Neural progenitor cell (in vitro differentiated cells): ENCODE measurements at regions not wholly inside any gene's neighbourhood (a gene's known extent, or its start where the extent isn't known, plus 50 kb on each side); places are given as distances from the start of the nearest gene placed in this dataset.

Experiments
- DNase-seq: peaks from one replicate; pipeline ENCODE4 v3.0.0-alpha.2; 2016; ENCODE audit warnings: low spot score
- H2AFZ ChIP-seq: fragments of 200-600 bp; sonication (generic); replicated peaks from 2 replicates; pipeline ENCODE4 v1.6.1; 2016; ENCODE audit warnings: antibody characterized with exemption
- H3F3A ChIP-seq: fragments of 200-600 bp; sonication (generic); 2 replicates; pipeline ENCODE4 v1.6.1; 2016; ENCODE audit warnings: antibody characterized with exemption, low read depth
- H3K27ac ChIP-seq: fragments of 200-600 bp; sonication (generic); 2 replicates; pipeline ENCODE4 v1.5.1; 2016; ENCODE audit warnings: mild to moderate bottlenecking
- H3K27me3 ChIP-seq: fragments of 200-600 bp; sonication (generic); 2 replicates; pipeline ENCODE4 v1.6.1; 2016; ENCODE audit warnings: mild to moderate bottlenecking, moderate library complexity
- H3K36me3 ChIP-seq: fragments of 200-600 bp; sonication (generic); 2 replicates; pipeline ENCODE4 v1.5.1; 2016
- H3K4me1 ChIP-seq: fragments of 200-600 bp; sonication (generic); 2 replicates; pipeline ENCODE4 v1.6.1; 2016; ENCODE audit warnings: mixed run types
- H3K4me2 ChIP-seq: fragments of 200-600 bp; sonication (generic); 2 replicates; pipeline ENCODE4 v1.6.1; 2016
- H3K4me3 ChIP-seq: fragments of 200-600 bp; sonication (generic); 2 replicates; pipeline ENCODE4 v1.5.1; 2016
- H3K79me2 ChIP-seq: fragments of 200-600 bp; sonication (generic); 2 replicates; pipeline ENCODE4 v1.6.1; 2016; ENCODE audit warnings: low read depth
- H3K9ac ChIP-seq: fragments of 200-600 bp; sonication (generic); 2 replicates; pipeline ENCODE4 v1.6.1; 2016
- H3K9me3 ChIP-seq: fragments of 200-600 bp; sonication (generic); 2 replicates; pipeline ENCODE4 v1.5.1; 2016; ENCODE audit warnings: low read depth
- H4K20me1 ChIP-seq: fragments of 200-600 bp; sonication (generic); 2 replicates; pipeline ENCODE4 v1.6.1; 2016; ENCODE audit warnings: low read depth
- H3K27ac Mint-ChIP-seq: 3 replicates; pipeline ENCODE4 v1.8.0; 2021; ENCODE audit warnings: mixed read lengths
- H3K27me3 Mint-ChIP-seq: 2 replicates; pipeline ENCODE4 v1.8.0; 2022; ENCODE audit warnings: low read depth, mild to moderate bottlenecking, inconsistent platforms, moderate library complexity, mixed read lengths; ENCODE audit not compliant: insufficient read depth
- H3K36me3 Mint-ChIP-seq: 3 replicates; pipeline ENCODE4 v1.8.0; 2021; ENCODE audit warnings: mixed read lengths
- H3K4me1 Mint-ChIP-seq: 3 replicates; pipeline ENCODE4 v1.8.0; 2021; ENCODE audit warnings: mixed read lengths
- H3K4me3 Mint-ChIP-seq: 3 replicates; pipeline ENCODE4 v1.8.0; 2021; ENCODE audit warnings: mild to moderate bottlenecking, moderate library complexity, mixed read lengths
- H3K9me3 Mint-ChIP-seq: 3 replicates; pipeline ENCODE4 v1.8.0; 2020; ENCODE audit warnings: mixed read lengths
- CTCF ChIP-seq: fragments of 200-600 bp; sonication (generic); IDR thresholded peaks from 2 replicates; pipeline ENCODE4 v1.5.1; 2017; ENCODE audit warnings: antibody characterized with exemption, mild to moderate bottlenecking
- EZH2 ChIP-seq: fragments of 200-600 bp; sonication (generic); IDR thresholded peaks from 2 replicates; pipeline ENCODE4 v1.6.1; 2017; ENCODE audit warnings: antibody characterized with exemption, mild to moderate bottlenecking, moderate library complexity
- EZH2phosphoT487 ChIP-seq: fragments of 200-600 bp; sonication (generic); IDR thresholded peaks from 2 replicates; pipeline ENCODE4 v1.6.1; 2017; ENCODE audit warnings: antibody characterized with exemption

DNA sequence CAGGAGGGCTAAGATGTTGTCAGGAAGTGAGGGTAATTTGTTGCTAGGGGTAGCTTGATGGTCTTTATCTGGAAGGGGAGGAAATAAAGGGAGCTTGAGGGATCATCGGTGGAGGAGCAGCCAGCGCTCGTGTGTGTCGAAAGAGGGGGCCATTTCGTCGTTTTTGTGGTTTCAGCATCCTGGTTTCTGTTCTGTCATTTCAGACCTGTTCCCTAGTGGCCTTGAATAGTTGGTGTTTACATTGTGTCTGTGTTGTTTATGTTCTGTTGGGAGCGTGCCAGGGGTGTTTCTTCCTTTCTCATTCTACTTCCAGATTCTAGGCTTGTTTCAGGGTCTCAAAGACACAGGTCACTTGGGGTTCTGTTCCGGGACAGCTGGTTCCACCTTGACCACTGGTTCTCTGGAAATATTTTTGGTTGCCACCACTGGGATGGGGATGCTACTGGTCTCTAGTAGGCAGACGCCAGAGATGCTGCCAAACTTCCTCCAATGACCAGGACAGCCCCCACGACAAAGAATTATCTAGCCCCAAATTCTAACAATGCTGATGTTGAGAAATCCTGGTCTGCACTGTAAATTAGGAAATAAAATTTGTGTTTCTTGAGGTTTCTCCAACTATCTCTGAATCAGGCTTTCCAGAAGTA is 113.9 kb upstream of the NAA20 start:
- Histone ChIP-seq H3K36me3 (no peaks in the 10 kb centered on the region), H3K79me2 (no peaks in the 10 kb centered on the region), H3K27me3 (no peaks in the 10 kb centered on the region), H3K9me3 (no peaks in the 10 kb centered on the region), H3F3A (no peaks in the 10 kb centered on the region), H4K20me1 (no peaks in the 10 kb centered on the region), H2AFZ (no peak overlapping the region), H3K4me3 (no peak overlapping the region), H3K4me1 (no peaks in the 10 kb centered on the region), H3K4me2 (no peak overlapping the region), H3K27ac (no peak overlapping the region), H3K9ac (no peak overlapping the region)
- H3K36me3 Mint-ChIP-seq, result peaks cover 15% of the 10 kb centered on the region
- H3K9me3 Mint-ChIP-seq, result peaks cover 14% of the 10 kb centered on the region
- no peak overlapping the region for H3K27ac Mint-ChIP-seq
- DNase-seq, result no peak
- H3K4me1 Mint-ChIP-seq, result no peaks in the 10 kb centered on the region
- H3K27me3 Mint-ChIP-seq, result peaks cover 8% of the 10 kb centered on the region
- TF ChIP-seq EZH2 (no peak), CTCF (no peak), EZH2phosphoT487 (no peak)
- H3K4me3 Mint-ChIP-seq, result no peak overlapping the region

DNA sequence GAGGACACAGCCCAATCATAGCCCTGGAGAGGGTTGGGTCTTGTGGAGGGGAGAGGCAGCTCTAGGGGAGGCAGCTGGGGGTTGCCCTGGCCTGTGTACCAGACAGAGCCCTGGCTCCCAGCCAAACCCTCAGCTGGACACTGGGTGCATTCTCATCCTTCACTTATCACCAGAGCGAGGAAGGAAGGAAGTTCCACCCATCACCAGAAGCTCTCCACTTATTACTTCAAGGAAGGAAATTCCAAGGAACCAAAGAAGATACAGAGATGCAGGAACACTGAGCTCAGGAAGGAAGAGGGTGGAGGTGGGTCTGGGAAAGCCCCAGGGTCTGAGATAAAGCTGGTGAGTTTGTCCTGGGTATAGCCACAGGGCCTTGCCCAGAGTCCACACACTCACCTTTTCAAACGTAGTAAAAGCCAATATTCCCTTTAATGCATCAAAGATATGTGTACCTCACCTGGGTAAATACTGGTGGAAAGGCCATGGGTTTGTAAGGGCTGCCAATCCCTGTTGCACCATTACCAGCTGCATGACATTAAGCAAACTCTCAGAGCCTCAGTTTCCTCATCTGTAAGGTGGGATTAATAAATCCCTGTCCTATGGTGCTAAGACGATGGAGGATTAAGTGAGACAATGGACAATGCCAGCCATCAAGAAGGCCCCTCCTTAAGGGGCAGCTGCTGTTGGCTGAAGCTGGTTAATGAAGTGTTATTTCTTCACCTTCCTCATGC is 109.7 kb upstream of the NAA20 start:
- Mint-ChIP-seq H3K27me3 (peaks cover 6% of the 10 kb centered on the region), H3K36me3 (peaks cover 2% of the 10 kb centered on the region), H3K27ac (no peak overlapping the region), H3K4me3 (no peak overlapping the region), H3K4me1 (no peaks in the 10 kb centered on the region), H3K9me3 (no peaks in the 10 kb centered on the region)
- Histone ChIP-seq H4K20me1 (no peaks in the 10 kb centered on the region), H3K27ac (no peak overlapping the region), H3K79me2 (no peaks in the 10 kb centered on the region), H3K4me3 (no peak overlapping the region), H3K4me1 (no peaks in the 10 kb centered on the region), H3F3A (no peaks in the 10 kb centered on the region), H3K9me3 (no peaks in the 10 kb centered on the region), H3K9ac (no peak overlapping the region), H3K36me3 (no peaks in the 10 kb centered on the region), H2AFZ (no peak overlapping the region), H3K27me3 (no peaks in the 10 kb centered on the region), H3K4me2 (no peak overlapping the region)
- TF ChIP-seq EZH2, result no peak
- TF ChIP-seq CTCF, result no peak
- no peak for TF ChIP-seq EZH2phosphoT487
- no peak for DNase-seq

DNA sequence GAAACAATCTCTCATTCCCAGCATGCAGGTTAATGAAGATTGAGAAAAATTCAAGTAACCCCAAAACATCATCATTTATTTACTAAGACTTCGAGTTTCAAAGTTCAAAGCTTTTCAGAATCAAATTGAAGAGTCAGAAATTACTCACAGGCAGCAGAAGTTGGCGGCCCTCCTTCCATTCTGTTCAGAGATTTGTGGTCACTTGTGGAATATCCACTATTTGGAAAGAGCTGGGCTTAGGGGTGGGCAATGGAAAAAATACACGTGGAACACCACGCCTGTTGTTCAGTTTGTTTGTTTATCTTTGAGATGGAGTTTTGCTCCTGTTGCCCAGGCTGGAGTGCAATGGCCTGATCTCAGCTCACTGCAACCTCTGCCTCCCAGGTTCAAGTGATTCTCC is 108.6 kb upstream of the NAA20 start:
- Mint-ChIP-seq H3K27me3 (peaks cover 4% of the 10 kb centered on the region), H3K36me3 (peaks cover 2% of the 10 kb centered on the region), H3K9me3 (no peaks in the 10 kb centered on the region), H3K4me1 (no peaks in the 10 kb centered on the region), H3K4me3 (no peak overlapping the region), H3K27ac (no peak overlapping the region)
- H3K27ac ChIP-seq, result no peak overlapping the region
- no peak overlapping the region for H2AFZ ChIP-seq
- no peak for TF ChIP-seq EZH2
- TF ChIP-seq CTCF, result no peak
- no peak for TF ChIP-seq EZH2phosphoT487
- no peak overlapping the region for H3K4me2 ChIP-seq
- DNase-seq, result no peak
- no peaks in the 10 kb centered on the region for H3K4me1 ChIP-seq
- H3K36me3 ChIP-seq, result no peaks in the 10 kb centered on the region
- no peak overlapping the region for H3K9ac ChIP-seq
- no peaks in the 10 kb centered on the region for H3K27me3 ChIP-seq
- H3K9me3 ChIP-seq, result no peaks in the 10 kb centered on the region
- H3K4me3 ChIP-seq, result no peak overlapping the region
- no peaks in the 10 kb centered on the region for H4K20me1 ChIP-seq
- H3K79me2 ChIP-seq, result no peaks in the 10 kb centered on the region
- no peaks in the 10 kb centered on the region for H3F3A ChIP-seq
